Fibroblast of pulmonary artery (primary cell): ENCODE measurements at regions not wholly inside any gene's neighbourhood (a gene's known extent, or its start where the extent isn't known, plus 50 kb on each side); places are given as distances from the start of the nearest gene placed in this dataset.
A peak's percentile ranks its signal among the peaks of the same experiment; 100 is the strongest.

ENCODE experiments used
- DNase-seq: peaks from one replicate; pipeline ENCODE4 v3.0.0-alpha.2; 2010; ENCODE audit warnings: low read depth
- H3K4me3 ChIP-seq: replicated peaks from 2 replicates; pipeline ENCODE4 v1.5.1; 2011; ENCODE audit warnings: low read depth, mild to moderate bottlenecking, control low read depth, low read length, moderate library complexity
- CTCF ChIP-seq: IDR thresholded peaks from 2 replicates; pipeline ENCODE4 v1.5.1; 2011; ENCODE audit warnings: mild to moderate bottlenecking, control low read depth, low read length, inconsistent platforms; ENCODE audit errors: missing control alignments

GRCh38 chr13:57933606-57934005 lies 302.1 kb downstream of the PCDH17 start:
- DNase-seq: peak; percentile 2
- TF ChIP-seq CTCF: no peak
- H3K4me3 ChIP-seq: no peak overlapping the region

GRCh38 chr13:57935965-57936364 lies 304.4 kb downstream of the PCDH17 start:
- TF ChIP-seq CTCF: no peak
- no peak for DNase-seq
- H3K4me3 ChIP-seq: no peak overlapping the region

- no peak overlapping the region for H3K4me3 ChIP-seq
- no peak for TF ChIP-seq CTCF
These were observed 314.8 kb downstream of the PCDH17 start for GRCh38 chr13:57946361-57946760.

GRCh38 chr13:57948884-57949283 lies 317.3 kb downstream of the PCDH17 start:
- TF ChIP-seq CTCF: no peak
- DNase-seq: no peak

More at GRCh38 chr13:57946361-57946760, 314.8 kb downstream of the PCDH17 start:
- DNase-seq: peak; percentile 2

GRCh38 chr13:57969951-57970350 lies 338.4 kb downstream of the PCDH17 start:
- no peak for DNase-seq
- TF ChIP-seq CTCF: no peak
- H3K4me3 ChIP-seq: no peak overlapping the region

More at GRCh38 chr13:57948884-57949283, 317.3 kb downstream of the PCDH17 start:
- no peak overlapping the region for H3K4me3 ChIP-seq

- DNase-seq: no peak
- no peak overlapping the region for H3K4me3 ChIP-seq
- no peak for TF ChIP-seq CTCF
These were observed 338.9 kb downstream of the PCDH17 start for GRCh38 chr13:57970404-57970803.

- no peak overlapping the region for H3K4me3 ChIP-seq
- TF ChIP-seq CTCF: no peak
- DNase-seq: no peak
These were observed 351.2 kb downstream of the PCDH17 start for GRCh38 chr13:57982782-57983181.
